UCSD-AML1 (cell line): ENCODE measurements at regions not wholly inside any gene's neighbourhood (a gene's known extent, or its start where the extent isn't known, plus 50 kb on each side); places are given as distances from the start of the nearest gene placed in this dataset.
A peak's percentile ranks its signal among the peaks of the same experiment; 100 is the strongest.
"Not testable (repeated sequence)": the region's sequence is repeated elsewhere in the genome, so short reads cannot be mapped to it uniquely, and the experiment has no call there.

Experiments
- DNase-seq: peaks from one replicate; lab custom pipeline; 2025; ENCODE audit not compliant: unreplicated experiment; lab: John Stamatoyannopoulos, UW

DNA sequence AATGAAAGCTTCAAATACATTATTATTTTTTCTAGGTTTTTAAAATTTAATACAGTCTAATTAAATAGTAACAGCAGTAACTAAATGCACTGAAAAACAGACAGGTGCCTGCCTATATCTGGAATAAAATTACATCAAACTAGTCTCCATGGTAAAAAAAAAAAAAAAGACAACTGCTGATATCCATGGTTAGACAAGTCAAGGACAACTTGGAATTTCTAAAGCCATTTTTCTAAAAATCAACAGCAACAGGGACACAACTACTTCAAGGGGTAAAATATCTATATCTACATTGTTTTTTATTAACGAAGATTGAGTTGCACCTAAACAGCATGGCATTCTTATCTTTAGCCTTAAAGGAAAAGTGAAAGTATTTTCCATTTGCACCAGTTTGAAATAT lies 74.7 kb upstream of the VPREB1 start:
- DNase-seq, result no peak

- DNase-seq, result no peak
These were observed 75.4 kb upstream of the VPREB1 start for GRCh38 chr22:22168941-22169867.

GRCh38 chr22:22168190-22168940 lies 76.2 kb upstream of the VPREB1 start:
- no peak for DNase-seq

GRCh38 chr22:22167791-22168189 lies 76.8 kb upstream of the VPREB1 start:
- DNase-seq, result no peak

- DNase-seq, result no peak
These were observed 77.5 kb upstream of the VPREB1 start for GRCh38 chr22:22166941-22167713.

DNA sequence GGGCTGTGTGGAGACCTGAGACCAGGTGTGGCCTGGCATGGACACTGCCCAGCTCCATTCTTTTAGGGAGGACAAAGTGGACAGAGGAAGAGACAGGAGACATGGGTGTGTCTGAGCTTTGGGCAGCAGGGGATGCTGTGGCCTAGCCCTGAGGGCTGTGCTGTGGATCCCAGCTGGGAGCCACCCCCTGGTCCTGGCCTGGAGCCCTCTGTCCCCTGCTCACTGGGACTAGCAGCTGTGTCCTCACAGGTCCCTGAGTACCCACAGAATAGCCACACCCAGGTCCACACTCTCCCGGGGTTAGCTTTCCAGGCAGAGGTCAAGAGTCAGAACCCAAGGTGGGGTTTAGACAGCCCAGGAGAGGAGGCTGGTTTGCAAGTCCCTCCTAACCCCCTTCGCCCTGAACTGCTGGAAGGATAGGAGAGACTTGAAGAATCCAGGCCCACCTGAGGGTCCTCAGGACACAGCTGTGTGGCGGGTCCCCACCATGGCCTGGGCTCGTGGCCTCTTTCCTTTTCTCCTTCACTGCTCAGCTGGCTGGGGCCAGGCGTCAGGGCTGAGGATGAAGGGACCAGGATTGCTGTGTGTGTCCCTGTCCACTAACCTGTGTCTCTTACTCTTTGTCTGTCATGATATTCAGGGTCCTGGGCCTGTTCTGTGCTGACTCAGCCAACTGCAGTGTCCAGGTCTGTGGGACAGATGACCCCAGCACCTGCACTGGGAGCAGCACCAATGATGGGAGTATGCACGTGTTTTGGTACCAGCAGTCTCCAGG lies 78.5 kb upstream of the VPREB1 start:
- DNase-seq, result no peak

DNA sequence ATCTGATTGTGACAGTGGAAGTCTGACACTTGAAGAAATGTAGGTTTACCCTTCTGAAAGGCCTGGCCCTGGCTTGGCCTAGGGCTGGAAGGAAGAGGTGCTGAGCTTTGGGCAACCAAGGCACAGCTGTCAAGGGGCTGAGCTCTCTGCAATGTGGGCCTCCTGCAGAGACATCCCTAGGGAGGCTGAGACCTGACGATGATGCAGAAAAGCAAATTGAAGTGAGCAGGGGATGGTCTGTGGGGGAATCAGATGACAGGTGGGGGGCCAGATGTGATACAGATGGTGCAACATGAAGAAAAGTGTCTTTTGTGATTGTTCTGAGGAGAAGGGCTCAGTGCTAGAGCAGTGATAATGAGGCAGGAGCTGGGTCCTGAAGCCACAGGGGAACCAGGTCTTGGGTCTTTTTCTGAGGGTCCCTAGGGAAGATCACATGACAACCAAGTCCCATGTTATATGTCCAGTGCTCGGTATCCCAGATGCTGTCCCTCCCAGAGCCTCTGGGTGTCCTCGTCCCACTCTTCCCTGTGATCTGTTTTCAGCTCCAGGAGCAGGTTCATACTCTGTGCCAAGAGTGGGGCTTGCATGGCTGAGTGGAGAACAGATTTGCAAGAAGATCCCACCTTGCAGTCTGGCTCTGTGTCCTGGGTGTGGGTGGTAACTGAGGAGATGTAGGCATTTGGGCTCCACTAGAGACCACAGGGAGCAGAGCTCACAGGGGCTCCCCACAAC lies 79.9 kb upstream of the VPREB1 start:
- no peak for DNase-seq

DNA sequence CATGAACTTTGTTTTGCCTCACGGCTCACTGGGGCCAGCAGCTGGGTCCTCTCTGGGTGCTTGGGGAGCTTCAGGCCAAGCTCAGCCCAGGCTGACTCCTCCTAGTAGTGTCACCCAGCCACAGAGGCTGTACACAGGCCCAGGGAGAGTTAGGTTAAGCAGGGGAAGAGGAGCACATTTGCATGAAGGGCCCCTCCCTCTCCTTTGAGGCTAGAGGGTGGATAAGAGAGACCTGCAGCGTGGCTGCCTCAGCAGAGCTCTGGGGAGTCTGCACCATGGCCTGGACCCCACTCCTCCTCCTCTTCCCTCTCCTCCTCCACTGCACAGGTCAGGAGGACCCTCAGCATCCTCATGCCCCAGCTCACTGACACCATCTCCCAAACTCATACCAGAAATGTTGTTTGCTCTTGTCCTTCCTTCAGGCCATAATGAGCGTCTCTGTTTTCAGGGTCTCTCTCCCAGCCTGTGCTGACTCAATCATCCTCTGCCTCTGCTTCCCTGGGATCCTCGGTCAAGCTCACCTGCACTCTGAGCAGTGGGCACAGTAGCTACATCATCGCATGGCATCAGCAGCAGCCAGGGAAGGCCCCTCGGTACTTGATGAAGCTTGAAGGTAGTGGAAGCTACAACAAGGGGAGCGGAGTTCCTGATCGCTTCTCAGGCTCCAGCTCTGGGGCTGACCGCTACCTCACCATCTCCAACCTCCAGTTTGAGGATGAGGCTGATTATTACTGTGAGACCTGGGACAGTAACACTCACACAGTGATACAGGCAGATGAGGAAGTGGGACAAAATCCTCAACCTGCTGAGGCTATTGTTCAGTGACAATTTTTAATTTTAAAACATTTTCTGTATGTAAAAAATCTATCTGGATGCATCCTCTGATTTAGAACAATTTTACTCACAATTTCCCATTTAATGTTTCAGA lies 82.4 kb upstream of the VPREB1 start:
- no peak for DNase-seq

DNA sequence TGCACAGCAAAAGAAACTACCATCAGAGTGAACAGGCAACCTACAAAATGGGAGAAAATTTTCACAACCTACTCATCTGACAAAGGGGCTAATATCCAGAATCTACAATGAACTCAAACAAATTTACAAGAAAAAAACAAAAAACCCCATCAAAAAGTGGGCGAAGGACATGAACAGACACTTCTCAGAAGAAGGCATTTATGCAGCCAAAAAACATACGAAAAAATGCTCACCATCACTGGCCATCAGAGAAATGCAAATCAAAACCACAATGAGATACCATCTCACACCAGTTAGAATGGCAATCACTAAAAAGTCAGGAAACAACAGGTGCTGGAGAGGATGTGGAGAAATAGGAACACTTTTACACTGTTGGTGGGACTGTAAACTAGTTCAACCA lies 83.8 kb upstream of the VPREB1 start:
- not testable (repeated sequence) for DNase-seq

- DNase-seq, result no peak
These were observed 85.2 kb upstream of the VPREB1 start for GRCh38 chr22:22159384-22159783.

- DNase-seq, result no peak
These were observed 85.6 kb upstream of the VPREB1 start for GRCh38 chr22:22158965-22159364.

GRCh38 chr22:22158207-22158816 lies 86.3 kb upstream of the VPREB1 start:
- no peak for DNase-seq

DNA sequence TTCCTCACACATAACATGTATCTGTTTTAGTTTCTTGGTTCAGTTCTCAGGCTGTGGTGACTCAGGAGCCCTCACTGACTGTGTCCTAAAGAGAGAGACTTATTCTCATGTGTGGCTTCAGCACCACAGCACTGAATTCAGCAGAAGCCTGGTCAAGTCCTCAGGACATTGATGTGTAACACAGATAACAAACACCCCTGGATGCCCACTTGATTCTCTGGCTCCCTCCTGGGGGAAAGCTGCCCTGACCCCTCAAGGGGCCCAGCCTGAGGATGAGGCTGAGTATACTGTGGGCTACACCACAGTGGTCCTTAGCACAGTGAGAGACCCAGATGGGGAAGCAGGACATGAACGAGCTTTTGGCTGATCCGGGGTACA lies 87.2 kb upstream of the VPREB1 start:
- no peak for DNase-seq

GRCh38 chr22:22156716-22157347 lies 87.8 kb upstream of the VPREB1 start:
- peak; percentile 31 for DNase-seq

DNA sequence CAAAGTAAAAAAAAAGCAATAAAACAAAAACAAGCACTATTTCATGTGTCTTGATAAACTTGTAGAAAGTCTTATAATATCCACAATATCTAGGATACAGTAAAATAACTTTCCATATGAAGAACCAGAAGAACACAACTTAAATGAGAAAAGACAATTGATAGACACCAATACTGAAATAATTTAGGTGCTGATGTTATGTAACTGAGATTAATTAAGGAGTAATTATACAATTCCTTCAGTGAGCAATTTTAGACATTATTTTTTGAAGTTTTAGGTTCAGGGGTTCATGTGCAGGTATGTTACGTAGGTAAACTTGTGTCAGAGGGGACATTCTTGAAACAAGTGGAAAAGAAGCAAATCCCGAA lies 88.3 kb upstream of the VPREB1 start:
- no peak for DNase-seq

- no peak for DNase-seq
These were observed 89.0 kb upstream of the VPREB1 start for GRCh38 chr22:22155607-22156006.

DNA sequence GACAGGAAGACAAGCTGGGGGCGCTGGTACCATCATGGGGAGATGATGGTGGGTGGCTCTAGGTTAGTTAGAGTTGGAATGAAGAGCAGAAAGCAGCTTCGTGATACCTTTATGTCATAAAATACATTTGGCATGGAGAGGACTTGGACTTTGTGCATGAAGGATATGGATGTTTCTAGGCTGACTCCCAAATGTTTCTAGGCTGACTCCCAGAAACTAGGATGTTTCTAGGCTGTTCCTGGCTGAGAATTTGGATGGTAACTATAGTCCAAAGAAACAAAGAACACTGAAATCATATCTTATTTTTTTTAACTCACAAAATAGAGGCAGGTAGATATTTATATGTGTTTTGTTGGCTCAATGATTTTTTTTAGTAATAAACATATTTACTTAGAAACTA lies 89.4 kb upstream of the VPREB1 start:
- no peak for DNase-seq

DNA sequence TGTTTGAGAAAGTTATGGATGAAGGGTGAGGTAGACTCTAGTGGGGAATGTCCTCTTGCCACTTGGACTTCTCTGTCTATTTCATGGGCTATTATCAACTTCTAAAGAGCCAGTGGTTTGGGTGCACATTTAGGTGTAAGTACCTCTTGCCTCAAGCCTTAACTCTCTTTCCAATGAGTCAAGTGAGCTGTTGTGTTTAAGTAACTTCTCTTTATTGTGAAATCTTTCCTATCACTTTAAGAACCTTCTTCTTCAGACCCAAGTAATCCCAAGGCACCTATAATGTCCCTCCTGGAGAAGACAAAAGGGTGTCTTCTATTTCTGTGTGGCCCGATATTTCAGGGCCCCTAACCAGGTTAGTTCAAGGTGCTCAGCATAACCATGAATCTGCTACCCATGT lies 90.5 kb upstream of the VPREB1 start:
- no peak for DNase-seq
